Tibial nerve (tissue), 4 donors: ENCODE measurements at regions not wholly inside any gene's neighbourhood (a gene's known extent, or its start where the extent isn't known, plus 50 kb on each side); places are given as distances from the start of the nearest gene placed in this dataset.
A peak's percentile ranks its signal among the peaks of the same experiment; 100 is the strongest.

Source experiments
- CTCF ChIP-seq, 5 experiments: fragments of 200-600 bp in 3 of 5; fragments of 450-650 bp in 2 of 5; sonication (generic) in 3 of 5; IDR thresholded peaks; one replicate each; pipeline ENCODE4 v1.5.1; 2016 to 2019; ENCODE audit warnings: antibody characterized with exemption in 5 of 5, mild to moderate bottlenecking in 3 of 5, moderate library complexity in 2 of 5
- EP300 ChIP-seq, 2 donors: sonication (generic); formaldehyde crosslinking; IDR thresholded peaks; one replicate each; pipeline ENCODE4 v1.6.1; 2017; ENCODE audit warnings: antibody characterized with exemption in 2 of 2, mild to moderate bottlenecking in 1 of 2

GRCh38 chr6:156427345-156427744 is 349.8 kb upstream of the ARID1B start:
- TF ChIP-seq CTCF (IDR thresholded peaks at IDR 0.05) (no peak), EP300 (IDR thresholded peaks at IDR 0.05) (peak in 1 of 2 donors; percentile 39)
